ENCODE measurements at regions not wholly inside any gene's neighbourhood (a gene's known extent, or its start where the extent isn't known, plus 50 kb on each side); places are given as distances from the start of the nearest gene placed in this dataset.

DNA sequence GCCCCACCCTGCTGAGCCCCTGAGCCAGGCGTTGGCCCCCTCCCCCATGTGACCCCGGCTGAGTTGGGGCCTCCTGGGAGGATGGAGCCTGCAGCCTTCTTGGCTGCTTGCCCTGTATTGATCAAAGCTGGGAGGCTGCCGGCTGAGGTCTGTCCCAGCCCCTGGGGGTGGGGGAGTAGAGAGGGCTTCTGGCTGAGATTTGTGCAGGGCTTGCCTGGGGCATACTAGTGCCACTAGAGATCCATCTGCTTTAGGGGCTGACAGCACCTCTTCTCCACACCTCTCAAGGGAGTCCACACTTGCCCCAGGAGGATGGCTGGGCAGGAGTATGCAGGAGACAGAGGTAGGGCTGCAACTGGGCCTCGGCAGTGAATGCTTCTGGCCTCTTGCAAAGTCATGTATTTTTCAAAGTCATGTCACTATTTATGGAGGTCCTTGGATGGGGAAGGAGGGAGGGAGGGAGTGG is 53.6 kb upstream of the SSBP3 start:
- DNase-seq (ENCODE audit: low spot score in 2 of 2, unreplicated experiment in 2 of 2): no peak
- peak overlapping the region; percentile 32 for H3K4me3 Mint-ChIP-seq
- H3K9me3 Mint-ChIP-seq: no peaks in the 10 kb centered on the region
- peaks cover 68% of the 10 kb centered on the region for H3K4me1 Mint-ChIP-seq
- peak overlapping the region; percentile 87 for H3K27ac Mint-ChIP-seq
- no peaks in the 10 kb centered on the region for H3K36me3 Mint-ChIP-seq
- H3K27me3 Mint-ChIP-seq (ENCODE audit: low read depth): no peaks in the 10 kb centered on the region
- TF ChIP-seq, protein P1, sequence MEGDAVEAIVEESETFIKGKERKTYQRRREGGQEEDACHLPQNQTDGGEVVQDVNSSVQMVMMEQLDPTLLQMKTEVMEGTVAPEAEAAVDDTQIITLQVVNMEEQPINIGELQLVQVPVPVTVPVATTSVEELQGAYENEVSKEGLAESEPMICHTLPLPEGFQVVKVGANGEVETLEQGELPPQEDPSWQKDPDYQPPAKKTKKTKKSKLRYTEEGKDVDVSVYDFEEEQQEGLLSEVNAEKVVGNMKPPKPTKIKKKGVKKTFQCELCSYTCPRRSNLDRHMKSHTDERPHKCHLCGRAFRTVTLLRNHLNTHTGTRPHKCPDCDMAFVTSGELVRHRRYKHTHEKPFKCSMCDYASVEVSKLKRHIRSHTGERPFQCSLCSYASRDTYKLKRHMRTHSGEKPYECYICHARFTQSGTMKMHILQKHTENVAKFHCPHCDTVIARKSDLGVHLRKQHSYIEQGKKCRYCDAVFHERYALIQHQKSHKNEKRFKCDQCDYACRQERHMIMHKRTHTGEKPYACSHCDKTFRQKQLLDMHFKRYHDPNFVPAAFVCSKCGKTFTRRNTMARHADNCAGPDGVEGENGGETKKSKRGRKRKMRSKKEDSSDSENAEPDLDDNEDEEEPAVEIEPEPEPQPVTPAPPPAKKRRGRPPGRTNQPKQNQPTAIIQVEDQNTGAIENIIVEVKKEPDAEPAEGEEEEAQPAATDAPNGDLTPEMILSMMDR (IDR thresholded peaks at IDR 0.05; ENCODE audit: unreplicated experiment): no peak

DNA sequence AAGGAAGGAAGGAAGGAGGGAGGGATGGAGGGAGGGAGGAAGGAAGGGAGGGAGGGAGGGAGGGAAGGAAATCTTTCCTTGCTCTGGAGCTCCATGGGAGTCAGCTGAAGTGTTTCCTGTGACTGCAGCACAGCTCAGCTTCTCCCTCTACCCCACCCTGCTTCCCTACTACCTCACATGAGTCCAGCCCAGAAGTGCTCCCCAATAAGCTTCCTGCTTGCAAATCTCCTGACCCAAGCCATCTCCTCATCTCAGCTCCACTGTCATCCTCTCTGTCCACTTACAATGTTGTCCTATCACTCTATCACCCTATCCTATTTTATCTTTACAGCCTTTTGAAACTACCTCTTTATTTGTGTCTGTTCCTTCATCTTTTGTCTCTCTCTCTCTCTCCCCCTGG is 52.9 kb upstream of the SSBP3 start:
- TF ChIP-seq, protein P1 (IDR thresholded peaks at IDR 0.05; ENCODE audit: unreplicated experiment): no peak
- H3K36me3 Mint-ChIP-seq: no peaks in the 10 kb centered on the region
- no peak for DNase-seq (ENCODE audit: low spot score in 2 of 2, unreplicated experiment in 2 of 2)
- no peak overlapping the region for H3K4me3 Mint-ChIP-seq
- H3K27ac Mint-ChIP-seq: peak overlapping the region; percentile 90
- H3K27me3 Mint-ChIP-seq (ENCODE audit: low read depth): no peaks in the 10 kb centered on the region
- no peaks in the 10 kb centered on the region for H3K9me3 Mint-ChIP-seq
- H3K4me1 Mint-ChIP-seq: peaks cover 62% of the 10 kb centered on the region

DNA sequence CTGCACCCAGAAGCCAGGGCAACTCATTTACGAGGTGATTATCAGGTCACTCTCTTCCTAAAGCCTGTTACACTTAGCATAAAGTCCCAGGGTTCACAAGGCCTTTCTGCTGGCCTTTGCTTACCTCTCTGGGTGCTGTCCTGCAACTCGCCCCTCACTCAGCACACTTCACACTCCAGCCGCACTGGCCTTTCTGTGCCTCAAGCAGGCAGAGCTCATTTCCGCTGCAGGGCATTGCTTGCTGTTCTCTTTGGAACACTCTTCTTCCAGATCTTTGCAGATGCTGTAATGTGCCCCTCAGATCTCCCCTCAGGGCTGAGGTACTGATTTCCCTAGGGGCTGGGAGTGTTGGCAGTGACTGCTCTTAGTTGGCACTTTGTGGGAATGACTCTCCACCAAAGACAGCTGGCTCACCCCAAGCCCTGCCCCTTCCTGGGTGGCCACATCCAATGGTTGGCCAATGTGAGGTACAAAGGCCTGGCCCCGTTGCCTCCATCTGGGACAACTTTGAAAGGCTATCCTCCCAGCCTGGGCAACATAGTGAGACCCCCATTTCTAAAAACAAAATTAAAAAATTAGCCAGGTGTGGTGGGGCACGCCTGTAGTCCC is 50.8 kb upstream of the SSBP3 start:
- Mint-ChIP-seq H3K36me3 (no peaks in the 10 kb centered on the region), H3K4me3 (no peak overlapping the region), H3K4me1 (peaks cover 40% of the 10 kb centered on the region), H3K27ac (peak overlapping the region; percentile 74), H3K9me3 (peaks cover 3% of the 10 kb centered on the region), H3K27me3 (ENCODE audit: low read depth) (no peaks in the 10 kb centered on the region)
- TF ChIP-seq, protein P1 (IDR thresholded peaks at IDR 0.05; ENCODE audit: unreplicated experiment): no peak
- no peak for DNase-seq (ENCODE audit: low spot score in 2 of 2, unreplicated experiment in 2 of 2)

DNA sequence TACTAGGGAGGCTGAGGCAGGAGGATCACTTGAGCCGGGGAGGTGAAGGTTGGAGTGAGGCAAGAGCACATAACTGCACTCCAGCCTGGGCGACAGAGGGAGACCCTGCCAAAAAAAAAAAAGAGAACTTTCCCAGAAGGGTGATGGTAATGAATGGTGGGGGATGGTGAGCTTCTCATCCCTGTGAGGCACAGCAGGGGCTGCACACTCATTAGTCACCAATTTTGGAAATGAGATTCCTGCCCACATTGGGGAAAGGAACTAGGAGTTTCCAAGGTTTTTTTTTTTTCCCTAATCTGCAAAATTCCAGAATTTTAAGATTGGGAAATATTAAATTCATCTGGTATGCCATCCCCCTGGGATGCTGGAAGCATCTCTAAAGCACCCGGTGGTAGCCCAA is 50.2 kb upstream of the SSBP3 start:
- peak overlapping the region; percentile 74 for H3K27ac Mint-ChIP-seq
- H3K36me3 Mint-ChIP-seq: no peaks in the 10 kb centered on the region
- H3K9me3 Mint-ChIP-seq: peaks cover 6% of the 10 kb centered on the region
- no peak for DNase-seq (ENCODE audit: low spot score in 2 of 2, unreplicated experiment in 2 of 2)
- TF ChIP-seq, protein P1 (IDR thresholded peaks at IDR 0.05; ENCODE audit: unreplicated experiment): no peak
- H3K4me1 Mint-ChIP-seq: peaks cover 34% of the 10 kb centered on the region
- H3K4me3 Mint-ChIP-seq: no peak overlapping the region
- H3K27me3 Mint-ChIP-seq (ENCODE audit: low read depth): no peaks in the 10 kb centered on the region
